NB4 (cell line): ENCODE measurements at regions not wholly inside any gene's neighbourhood (a gene's known extent, or its start where the extent isn't known, plus 50 kb on each side); places are given as distances from the start of the nearest gene placed in this dataset.

Experiments
- DNase-seq: peaks from one replicate; pipeline ENCODE4 v3.0.0; 2010; ENCODE audit warnings: low read depth
- H3K4me3 ChIP-seq: one replicate; pipeline ENCODE4 v1.5.1; 2011; ENCODE audit warnings: mild to moderate bottlenecking, low read depth, low read length, moderate library complexity
- MYC ChIP-seq: IDR thresholded peaks from 2 replicates; pipeline ENCODE4 v1.6.1; 2011; ENCODE audit warnings: low read depth, low read length
- POLR2A ChIP-seq: IDR thresholded peaks from 2 replicates; pipeline ENCODE4 v1.6.1; 2011; ENCODE audit warnings: mild to moderate bottlenecking; ENCODE audit not compliant: insufficient read length; ENCODE audit errors: extremely low read depth
- TF ChIP-seq, protein P1 (sequence below): IDR thresholded peaks from 2 replicates; pipeline ENCODE4 v1.6.1; 2011; ENCODE audit warnings: low read depth, low read length
- TF ChIP-seq, protein P2 (sequence below): IDR thresholded peaks from one replicate; pipeline ENCODE4 v1.5.1; 2012; ENCODE audit warnings: low read depth, low read length

DNA sequence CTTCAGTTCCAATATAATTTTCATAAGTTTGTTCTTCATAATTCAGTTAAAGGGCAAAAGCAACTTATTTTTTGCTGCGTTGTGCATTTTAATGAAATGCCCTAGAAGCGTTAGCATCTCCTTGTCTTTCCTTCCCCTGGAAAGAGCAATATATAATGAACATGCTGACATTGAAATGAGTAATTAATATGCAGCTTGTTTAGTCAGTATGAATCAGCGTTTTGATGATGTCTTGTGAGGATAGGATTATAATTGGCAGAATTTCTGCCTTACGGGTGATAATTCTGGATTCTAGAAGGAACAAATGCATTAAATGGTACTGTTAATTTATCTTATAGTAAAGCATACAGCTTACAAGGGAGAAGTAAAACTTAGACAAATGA, 152.3 kb upstream of the MMADHC start:
- DNase-seq = no peak
- TF ChIP-seq, protein P1, sequence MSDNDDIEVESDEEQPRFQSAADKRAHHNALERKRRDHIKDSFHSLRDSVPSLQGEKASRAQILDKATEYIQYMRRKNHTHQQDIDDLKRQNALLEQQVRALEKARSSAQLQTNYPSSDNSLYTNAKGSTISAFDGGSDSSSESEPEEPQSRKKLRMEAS = no peak
- TF ChIP-seq POLR2A (no peak), MYC (no peak)
- TF ChIP-seq, protein P2, sequence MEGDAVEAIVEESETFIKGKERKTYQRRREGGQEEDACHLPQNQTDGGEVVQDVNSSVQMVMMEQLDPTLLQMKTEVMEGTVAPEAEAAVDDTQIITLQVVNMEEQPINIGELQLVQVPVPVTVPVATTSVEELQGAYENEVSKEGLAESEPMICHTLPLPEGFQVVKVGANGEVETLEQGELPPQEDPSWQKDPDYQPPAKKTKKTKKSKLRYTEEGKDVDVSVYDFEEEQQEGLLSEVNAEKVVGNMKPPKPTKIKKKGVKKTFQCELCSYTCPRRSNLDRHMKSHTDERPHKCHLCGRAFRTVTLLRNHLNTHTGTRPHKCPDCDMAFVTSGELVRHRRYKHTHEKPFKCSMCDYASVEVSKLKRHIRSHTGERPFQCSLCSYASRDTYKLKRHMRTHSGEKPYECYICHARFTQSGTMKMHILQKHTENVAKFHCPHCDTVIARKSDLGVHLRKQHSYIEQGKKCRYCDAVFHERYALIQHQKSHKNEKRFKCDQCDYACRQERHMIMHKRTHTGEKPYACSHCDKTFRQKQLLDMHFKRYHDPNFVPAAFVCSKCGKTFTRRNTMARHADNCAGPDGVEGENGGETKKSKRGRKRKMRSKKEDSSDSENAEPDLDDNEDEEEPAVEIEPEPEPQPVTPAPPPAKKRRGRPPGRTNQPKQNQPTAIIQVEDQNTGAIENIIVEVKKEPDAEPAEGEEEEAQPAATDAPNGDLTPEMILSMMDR = no peak
- no peak overlapping the region for H3K4me3 ChIP-seq

DNA sequence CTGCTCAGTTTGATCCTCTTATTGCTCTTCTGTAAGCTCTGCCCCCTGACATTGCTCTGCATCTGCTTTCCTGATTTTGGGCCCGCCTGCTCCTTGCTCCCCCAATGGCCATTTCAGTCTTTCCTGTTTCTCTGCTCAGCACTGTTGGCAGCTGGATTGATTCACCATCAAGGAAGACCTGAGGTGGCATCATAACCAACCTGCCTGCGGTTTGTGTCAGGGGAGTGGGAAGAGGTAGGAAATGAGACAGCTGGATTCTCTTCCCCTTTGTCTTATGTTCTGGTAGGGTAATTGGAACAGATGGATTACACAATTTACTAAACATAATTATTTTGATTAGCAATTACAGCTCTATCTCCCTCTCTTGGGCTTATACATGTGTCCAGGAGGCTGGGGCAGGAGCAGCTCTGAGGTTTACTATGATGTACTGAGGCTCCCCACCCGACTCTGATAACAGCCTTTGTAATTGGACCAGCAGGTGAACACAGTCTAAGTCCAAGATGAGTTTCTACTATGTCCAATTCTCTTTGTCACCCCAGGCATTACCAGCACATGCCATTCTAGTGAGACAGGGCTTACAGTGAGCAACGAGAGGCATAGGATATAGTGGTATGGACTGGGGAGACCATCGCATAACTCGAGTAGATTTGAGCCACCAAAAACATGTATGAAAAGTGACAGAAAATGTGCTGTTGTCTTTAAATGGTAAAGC, 151.8 kb upstream of the MMADHC start:
- H3K4me3 ChIP-seq = no peak overlapping the region
- no peak for DNase-seq
- TF ChIP-seq, protein P1 = no peak
- TF ChIP-seq POLR2A = no peak
- no peak for TF ChIP-seq MYC
- TF ChIP-seq, protein P2 = no peak

DNA sequence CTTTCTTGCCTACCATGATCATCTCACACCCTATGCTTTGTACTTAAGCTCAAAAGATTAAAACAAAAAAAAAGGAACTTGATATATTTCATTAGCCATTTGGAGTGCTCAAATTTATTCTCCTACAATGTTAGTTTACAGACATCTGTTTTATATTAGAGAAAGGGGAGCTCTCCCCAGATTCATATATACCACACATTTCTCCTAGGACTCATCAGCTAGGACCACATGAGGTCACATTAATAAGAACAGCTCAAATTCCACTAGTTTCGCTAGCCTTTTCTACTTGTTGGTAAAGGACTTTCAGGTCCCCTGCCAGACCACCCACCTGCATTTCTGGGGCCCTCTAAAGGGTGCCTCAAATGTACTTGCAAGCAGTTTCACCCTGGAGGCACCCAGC, 151.2 kb upstream of the MMADHC start:
- no peak for TF ChIP-seq POLR2A
- TF ChIP-seq, protein P1 = no peak
- no peak for DNase-seq
- no peak overlapping the region for H3K4me3 ChIP-seq

DNA sequence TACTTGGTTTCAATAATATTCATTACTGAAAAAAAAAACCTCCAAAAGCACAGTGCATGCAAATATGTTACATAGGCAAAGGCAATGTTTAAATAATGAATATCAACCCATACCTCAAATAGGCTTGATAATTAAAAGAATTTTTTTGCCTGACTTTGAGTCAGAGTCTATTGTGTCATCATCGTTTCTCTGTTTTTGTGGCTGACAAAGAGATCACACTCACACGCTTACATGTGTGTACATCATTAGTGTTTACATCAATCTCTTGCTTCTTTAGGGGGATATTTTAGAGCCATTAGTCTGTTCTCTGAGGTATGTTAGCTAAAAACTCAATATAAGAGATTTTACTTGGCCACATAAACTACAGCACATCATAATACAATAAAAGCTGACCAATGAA, 150.3 kb upstream of the MMADHC start:
- H3K4me3 ChIP-seq = no peak overlapping the region
- TF ChIP-seq, protein P2 = no peak
- TF ChIP-seq POLR2A (no peak), MYC (no peak)
- TF ChIP-seq, protein P1 = no peak
- DNase-seq = no peak

- TF ChIP-seq POLR2A (no peak), MYC (no peak)
- TF ChIP-seq, protein P1 = no peak
- TF ChIP-seq, protein P2 = no peak
- no peak for DNase-seq
- H3K4me3 ChIP-seq = no peak overlapping the region
Measured at GRCh38 chr2:149735237-149735958, 147.8 kb upstream of the MMADHC start.
